Inferior parietal cortex (tissue), 1 donor: ENCODE measurements at regions not wholly inside any gene's neighbourhood (a gene's known extent, or its start where the extent isn't known, plus 50 kb on each side); places are given as distances from the start of the nearest gene placed in this dataset.
"Not testable (repeated sequence)": the region's sequence is repeated elsewhere in the genome, so short reads cannot be mapped to it uniquely, and the experiment has no call there.

Source experiments
- DNase-seq: peaks from one replicate; pipeline ENCODE4 v3.0.0-alpha.2; 2016; ENCODE audit errors: extremely low spot score

DNA sequence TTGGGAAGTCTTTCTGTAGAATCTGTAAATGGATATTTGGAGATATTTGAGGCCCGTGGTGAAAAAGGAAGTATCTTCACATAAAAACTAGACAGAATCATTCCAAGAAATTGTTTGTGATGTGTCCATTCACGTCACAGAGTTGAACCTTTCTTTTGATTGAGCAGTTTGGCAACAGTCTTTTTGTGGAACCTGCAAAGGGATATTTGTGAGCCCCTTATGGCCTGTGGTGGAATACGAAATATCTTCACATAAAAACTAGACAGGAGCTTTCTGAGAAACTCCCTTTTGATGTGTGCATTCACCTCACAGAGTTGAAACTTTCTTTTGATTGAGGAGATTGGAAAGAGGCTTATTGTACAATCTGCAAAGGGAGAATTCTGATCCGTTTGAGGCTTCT lies 2980.4 kb downstream of the TUBA3C start:
- DNase-seq: not testable (repeated sequence)

DNA sequence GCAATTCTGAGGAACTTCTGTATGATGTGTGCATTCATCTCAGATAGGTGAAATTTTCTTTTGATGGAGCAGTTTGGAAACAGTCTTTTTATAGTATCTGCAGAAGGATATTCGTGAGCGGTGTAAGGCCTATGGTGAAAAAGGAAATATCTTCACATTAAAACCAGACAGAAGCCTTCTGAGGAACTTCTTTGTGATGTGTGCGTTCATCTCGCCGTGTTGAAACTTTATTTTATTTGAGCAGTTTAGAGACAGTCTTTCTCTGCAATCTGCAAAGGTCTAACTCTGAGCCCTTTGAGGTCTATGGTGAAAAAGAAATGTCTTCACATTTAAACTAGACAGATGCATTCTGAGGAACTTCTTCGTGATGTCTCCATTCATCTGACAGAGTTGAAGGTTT lies 3021.0 kb downstream of the TUBA3C start:
- DNase-seq: not testable (repeated sequence)

DNA sequence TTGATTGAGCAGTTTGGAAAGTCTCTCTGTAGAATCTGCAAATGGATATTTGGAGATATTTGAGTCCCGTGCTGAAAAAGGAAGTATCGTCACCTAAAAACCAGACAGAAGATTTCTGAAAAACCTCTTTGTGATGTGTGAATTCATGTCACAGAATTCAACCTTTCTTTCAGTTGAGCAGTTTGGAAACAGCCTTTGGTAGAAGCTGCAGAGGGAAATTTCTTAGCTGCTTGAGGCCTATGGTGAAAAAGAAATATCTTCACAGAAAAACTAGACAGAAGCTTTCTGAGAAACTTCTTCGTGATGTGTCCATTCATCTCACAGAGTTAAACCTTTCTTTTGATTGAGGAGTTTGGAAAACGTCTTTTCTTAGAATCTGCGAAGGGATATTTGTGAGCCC lies 3022.7 kb downstream of the TUBA3C start:
- DNase-seq: not testable (repeated sequence)

DNA sequence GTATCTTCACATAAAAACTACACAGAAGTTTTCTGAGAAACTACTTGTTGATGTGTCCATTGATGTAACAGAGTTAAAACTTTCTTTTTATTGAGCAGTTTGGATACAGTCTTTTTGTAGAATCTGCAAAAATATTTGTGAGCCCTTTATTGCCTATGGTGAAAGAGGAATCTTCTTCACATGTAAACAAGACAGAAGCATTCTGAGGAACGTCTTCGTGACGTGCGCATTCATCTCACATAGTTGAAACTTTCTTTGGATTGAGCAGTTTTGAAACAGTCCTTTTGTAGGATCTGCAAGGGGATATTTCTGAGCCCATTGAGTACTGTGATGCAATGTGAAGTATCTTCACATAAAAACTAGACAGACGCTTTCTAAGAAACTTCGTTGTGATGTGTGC lies 3023.6 kb downstream of the TUBA3C start:
- DNase-seq: not testable (repeated sequence)

DNA sequence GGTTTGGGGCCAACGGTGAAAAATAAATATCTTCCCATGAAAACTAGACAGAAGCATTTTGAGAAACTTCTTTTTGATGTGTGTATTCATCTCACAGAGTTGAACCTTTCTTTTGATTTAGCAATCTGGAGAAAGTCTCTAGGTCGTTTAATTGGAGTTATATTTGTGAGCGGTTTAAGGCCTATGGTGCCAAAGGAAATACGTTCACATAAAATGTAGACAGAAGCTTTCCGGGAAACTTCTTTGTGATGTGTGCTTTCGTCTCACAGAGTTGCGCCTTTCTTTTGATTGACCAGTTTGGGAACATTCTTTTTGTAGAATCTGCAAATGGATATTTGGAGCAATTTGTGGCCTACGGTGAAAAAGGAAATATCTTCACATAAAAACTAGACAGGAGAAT lies 3028.8 kb downstream of the TUBA3C start:
- DNase-seq: not testable (repeated sequence)

DNA sequence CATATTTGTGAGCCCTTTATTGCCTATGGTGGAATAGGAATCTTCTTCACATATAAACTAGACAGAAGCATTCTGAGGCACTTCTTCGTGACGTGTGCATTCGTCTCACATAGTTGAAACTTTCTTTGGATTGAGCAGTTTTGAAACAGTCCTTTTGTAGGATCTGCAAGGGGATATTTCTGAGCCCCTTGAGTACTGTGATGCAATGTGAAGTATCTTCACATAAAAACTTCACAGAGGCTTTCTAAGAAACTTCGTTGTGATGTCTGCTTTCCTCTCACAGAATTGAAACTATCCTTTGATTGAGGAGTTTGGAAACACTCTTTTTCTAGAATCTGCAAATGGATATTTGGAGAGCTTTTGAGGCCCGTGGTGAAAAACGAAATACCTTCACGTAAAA lies 3030.3 kb downstream of the TUBA3C start:
- DNase-seq: not testable (repeated sequence)

DNA sequence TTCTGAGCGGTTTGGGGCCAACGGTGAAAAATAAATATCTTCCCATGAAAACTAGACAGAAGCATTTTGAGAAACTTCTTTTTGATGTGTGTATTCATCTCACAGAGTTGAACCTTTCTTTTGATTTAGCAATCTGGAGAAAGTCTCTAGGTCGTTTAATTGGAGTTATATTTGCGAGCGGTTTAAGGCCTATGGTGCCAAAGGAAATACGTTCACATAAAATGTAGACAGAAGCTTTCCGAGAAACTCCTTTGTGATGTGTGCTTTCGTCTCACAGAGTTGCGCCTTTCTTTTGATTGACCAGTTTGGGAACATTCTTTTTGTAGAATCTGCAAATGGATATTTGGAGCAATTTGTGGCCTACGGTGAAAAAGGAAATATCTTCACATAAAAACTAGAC lies 3032.2 kb downstream of the TUBA3C start:
- not testable (repeated sequence) for DNase-seq

DNA sequence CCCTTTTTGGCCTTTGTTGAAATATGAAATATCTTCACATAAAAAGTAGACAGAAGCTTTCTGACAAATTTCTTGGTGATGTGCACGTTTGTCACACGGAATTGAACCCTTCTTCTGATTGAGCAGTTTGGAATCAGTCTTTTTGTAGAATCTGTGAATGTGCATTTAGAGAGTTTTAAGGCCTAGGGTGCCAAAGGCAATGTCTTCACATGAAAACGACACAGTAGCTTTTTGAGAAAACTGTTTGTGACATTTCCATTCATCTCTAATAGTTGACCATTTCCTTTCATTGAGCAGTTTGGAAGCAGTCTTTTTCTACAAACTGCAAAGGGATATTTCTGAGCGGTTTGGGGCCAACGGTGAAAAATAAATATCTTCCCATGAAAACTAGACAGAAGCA lies 3036.0 kb downstream of the TUBA3C start:
- not testable (repeated sequence) for DNase-seq

DNA sequence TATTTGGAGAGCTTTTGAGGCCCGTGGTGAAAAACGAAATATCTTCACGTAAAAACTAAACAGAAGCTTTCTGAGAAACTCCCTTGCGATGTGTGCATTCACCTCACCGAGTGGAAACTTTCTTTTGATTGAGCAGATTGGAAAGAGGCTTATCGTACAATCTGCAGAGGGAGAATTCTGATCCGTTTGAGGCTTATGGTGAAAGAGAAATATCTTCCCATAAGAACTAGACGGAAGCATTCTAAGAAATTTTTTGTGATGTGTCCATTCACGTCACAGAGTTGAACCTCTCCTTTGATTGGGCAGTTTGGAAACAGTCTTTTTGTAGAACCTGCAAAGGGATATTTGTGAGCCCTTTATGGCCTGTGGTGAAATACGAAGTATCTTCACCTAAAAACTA lies 3040.3 kb downstream of the TUBA3C start:
- DNase-seq: not testable (repeated sequence)

DNA sequence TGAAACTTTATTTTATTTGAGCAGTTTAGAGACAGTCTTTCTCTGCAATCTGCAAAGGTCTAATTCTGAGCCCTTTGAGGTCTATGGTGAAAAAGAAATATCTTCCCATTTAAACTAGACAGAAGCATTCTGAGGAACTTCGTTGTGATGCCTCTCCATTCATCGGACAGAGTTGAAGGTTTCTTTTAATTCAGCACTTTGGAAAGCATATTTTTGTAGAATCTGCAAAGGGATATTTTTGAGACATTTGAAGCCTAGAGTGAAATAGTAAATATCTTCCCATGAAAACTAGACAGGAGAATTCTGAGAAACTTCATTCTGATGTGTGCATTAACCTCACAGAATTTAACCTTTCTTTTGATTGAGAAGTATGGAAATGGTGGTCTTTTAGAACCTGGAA lies 3044.8 kb downstream of the TUBA3C start:
- not testable (repeated sequence) for DNase-seq

DNA sequence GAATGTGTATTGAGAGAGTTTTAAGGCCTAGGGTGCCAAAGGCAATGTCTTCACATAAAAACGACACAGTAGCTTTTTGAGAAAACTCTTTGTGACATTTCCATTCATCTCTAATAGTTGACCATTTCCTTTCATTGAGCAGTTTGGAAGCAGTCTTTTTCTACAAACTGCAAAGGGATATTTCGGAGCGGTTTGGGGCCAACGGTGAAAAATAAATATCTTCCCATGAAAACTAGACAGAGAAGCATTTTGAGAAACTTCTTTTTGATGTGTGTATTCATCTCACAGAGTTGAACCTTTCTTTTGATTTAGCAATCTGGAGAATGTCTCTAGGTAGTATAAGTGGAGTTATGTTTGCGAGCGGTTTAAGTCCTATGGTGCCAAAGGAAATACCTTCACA lies 3052.9 kb downstream of the TUBA3C start:
- DNase-seq: not testable (repeated sequence)

DNA sequence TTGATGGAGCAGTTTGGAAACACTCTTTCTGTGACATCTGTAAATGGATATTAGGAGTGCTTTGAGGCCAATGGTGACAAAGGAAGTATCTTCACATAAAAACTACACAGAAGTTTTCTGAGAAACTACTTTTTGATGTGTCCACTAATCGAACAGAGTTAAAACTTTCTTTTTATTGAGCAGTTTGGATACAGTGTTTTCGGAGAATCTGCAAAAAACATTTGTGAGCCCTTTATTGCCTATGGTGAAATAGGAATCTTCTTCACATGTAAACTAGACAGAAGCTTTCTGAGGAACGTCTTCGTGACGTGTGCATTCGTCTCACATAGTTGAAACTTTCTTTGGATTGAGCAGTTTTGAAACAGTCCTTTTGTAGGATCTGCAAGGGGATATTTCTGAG lies 3068.2 kb downstream of the TUBA3C start:
- peak; percentile 4 for DNase-seq
